ENCODE measurements at regions not wholly inside any gene's neighbourhood (a gene's known extent, or its start where the extent isn't known, plus 50 kb on each side); places are given as distances from the start of the nearest gene placed in this dataset.

DNA sequence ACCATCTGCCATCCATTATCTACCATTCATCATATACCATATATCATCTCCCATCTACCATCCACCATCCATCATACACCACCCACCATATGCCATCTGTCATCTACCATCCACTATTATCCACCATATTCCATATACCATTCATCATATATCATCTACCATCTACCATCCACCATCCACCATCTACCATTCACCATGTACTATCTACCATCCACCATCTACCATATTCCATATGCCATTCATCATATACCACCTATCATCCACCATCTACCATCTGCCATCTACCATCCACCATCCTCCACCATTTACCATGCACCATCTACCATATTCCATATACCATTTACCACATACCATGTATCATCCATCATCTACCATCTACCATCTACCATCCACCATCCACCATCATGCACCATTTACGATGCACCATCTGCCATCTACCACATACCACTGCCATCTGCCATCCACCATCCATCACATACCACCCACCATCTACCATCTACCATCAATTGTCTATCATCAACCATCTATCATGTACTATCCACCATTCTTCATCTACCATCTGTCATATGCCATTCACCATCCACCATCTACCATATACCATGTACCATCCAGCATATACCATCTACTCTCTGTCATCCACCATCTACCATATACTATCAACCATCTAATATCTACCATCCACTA is 50.6 kb upstream of the RAB4A start:
- CTCF ChIA-PET = no interaction called here
- intact Hi-C loops (cut with micrococcal nuclease; ENCODE audit: unreplicated experiment) = no loop called here
- no peak for ATAC-seq

DNA sequence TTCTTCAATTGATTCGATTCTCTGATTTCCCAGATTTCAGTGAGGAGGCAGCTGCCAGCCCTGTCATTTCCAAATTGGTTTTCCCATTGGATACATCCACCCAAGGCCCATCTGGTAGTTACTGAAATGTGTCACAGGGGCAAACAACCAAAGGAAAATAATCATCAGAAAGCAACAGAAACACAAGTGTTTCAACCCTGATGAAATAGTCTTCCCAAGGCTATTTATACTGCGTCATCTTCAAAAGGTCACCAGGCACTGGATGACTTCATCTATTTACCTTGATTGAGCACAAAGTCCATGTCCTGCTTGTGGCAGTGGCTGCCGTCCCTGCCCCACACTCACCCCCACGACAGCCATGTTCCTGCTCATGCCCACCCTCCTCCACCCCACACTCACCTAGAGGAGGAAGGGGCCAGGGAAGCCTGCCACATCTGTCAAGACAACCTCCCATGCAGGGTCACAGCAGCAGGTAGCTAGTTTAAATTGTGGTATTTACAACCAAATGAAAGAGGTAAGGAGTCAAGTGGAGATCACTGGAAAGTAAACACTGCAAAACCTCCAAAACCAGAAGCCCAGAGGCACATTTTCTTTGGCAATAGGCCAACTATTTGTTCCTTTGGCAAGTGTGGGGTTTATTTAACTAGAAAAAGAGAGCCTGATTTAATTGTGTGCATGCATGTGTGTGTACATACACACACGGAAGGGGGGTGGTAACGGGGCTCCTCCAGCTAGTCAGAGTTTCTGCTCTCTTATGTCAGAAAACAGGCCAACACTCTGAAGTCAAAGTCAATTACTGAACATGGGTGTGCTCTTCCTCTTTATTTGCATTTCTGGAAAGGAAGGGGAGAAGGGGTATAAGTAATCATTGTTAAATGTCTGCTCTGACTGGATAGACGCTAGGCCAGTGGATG is 49.5 kb upstream of the RAB4A start:
- ChIA-PET CTCF (no interaction called here), POLR2A (no interaction called here)
- in situ Hi-C loops (cut with HindIII; ENCODE audit: low pct_unique_long_range_greater_than_20kb, low sequenced_read_pairs) = no loop called here
- Histone ChIP-seq H3K27me3 (ENCODE audit: control insufficient read depth, insufficient read depth, low read length) (no peaks in the 10 kb centered on the region), H3K36me3 (ENCODE audit: control insufficient read depth, insufficient read depth, low read length) (no peaks in the 10 kb centered on the region), H3K27ac (ENCODE audit: low read length) (no peak overlapping the region), H3K9me3 (ENCODE audit: control insufficient read depth, insufficient read depth, low read depth, low read length) (no peaks in the 10 kb centered on the region), H3K4me3 (ENCODE audit: low read depth in 2 of 2, low read length in 2 of 2) (no peak overlapping the region), H3K4me1 (ENCODE audit: control insufficient read depth, insufficient read depth, low read length) (peaks cover 8% of the 10 kb centered on the region)
- intact Hi-C loops (cut with micrococcal nuclease; ENCODE audit: unreplicated experiment) = no loop called here
- TF ChIP-seq SIN3A (IDR thresholded peaks at IDR 0.05; ENCODE audit: borderline replicate concordance, insufficient read depth, low read depth, low read length) (no peak), TCF7L2 (IDR thresholded peaks at IDR 0.05; ENCODE audit: low read depth, low read length) (peak; percentile 46; the same call in 1 of the 2 replicates), POLR2AphosphoS5 (IDR thresholded peaks at IDR 0.05; ENCODE audit: low read depth, low read length) (0 out of 2 replicates have a peak, but pooled peaks have one; percentile 22)
- DNase-seq (ENCODE audit: low read depth, low spot score) (peak; percentile 47), ATAC-seq (peak; percentile 31)
- BruUV-seq (replicated peaks) = no TSS peak

More for the DNA sequence above, 50.6 kb upstream of the RAB4A start:
- Histone ChIP-seq H3K27me3 (ENCODE audit: control insufficient read depth, insufficient read depth, low read length) (no peaks in the 10 kb centered on the region), H3K4me1 (ENCODE audit: control insufficient read depth, insufficient read depth, low read length) (peaks cover 8% of the 10 kb centered on the region), H3K36me3 (ENCODE audit: control insufficient read depth, insufficient read depth, low read length) (no peaks in the 10 kb centered on the region), H3K27ac (ENCODE audit: low read length) (no peak overlapping the region), H3K4me3 (ENCODE audit: low read depth in 2 of 2, low read length in 2 of 2) (no peak overlapping the region), H3K9me3 (ENCODE audit: control insufficient read depth, insufficient read depth, low read depth, low read length) (no peaks in the 10 kb centered on the region)
- in situ Hi-C loops (cut with HindIII; ENCODE audit: low pct_unique_long_range_greater_than_20kb, low sequenced_read_pairs) = no loop called here
- DNase-seq (ENCODE audit: low read depth, low spot score) = no peak
- no TSS peak for BruUV-seq (replicated peaks)
- TF ChIP-seq POLR2AphosphoS5 (IDR thresholded peaks at IDR 0.05; ENCODE audit: low read depth, low read length) = no peak
- TF ChIP-seq SIN3A (IDR thresholded peaks at IDR 0.05; ENCODE audit: borderline replicate concordance, insufficient read depth, low read depth, low read length) = no peak
- no peak for TF ChIP-seq TCF7L2 (IDR thresholded peaks at IDR 0.05; ENCODE audit: low read depth, low read length)
- TF ChIP-seq, protein P1, sequence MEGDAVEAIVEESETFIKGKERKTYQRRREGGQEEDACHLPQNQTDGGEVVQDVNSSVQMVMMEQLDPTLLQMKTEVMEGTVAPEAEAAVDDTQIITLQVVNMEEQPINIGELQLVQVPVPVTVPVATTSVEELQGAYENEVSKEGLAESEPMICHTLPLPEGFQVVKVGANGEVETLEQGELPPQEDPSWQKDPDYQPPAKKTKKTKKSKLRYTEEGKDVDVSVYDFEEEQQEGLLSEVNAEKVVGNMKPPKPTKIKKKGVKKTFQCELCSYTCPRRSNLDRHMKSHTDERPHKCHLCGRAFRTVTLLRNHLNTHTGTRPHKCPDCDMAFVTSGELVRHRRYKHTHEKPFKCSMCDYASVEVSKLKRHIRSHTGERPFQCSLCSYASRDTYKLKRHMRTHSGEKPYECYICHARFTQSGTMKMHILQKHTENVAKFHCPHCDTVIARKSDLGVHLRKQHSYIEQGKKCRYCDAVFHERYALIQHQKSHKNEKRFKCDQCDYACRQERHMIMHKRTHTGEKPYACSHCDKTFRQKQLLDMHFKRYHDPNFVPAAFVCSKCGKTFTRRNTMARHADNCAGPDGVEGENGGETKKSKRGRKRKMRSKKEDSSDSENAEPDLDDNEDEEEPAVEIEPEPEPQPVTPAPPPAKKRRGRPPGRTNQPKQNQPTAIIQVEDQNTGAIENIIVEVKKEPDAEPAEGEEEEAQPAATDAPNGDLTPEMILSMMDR (IDR thresholded peaks at IDR 0.05) = no peak
- TF ChIP-seq, protein P2, sequence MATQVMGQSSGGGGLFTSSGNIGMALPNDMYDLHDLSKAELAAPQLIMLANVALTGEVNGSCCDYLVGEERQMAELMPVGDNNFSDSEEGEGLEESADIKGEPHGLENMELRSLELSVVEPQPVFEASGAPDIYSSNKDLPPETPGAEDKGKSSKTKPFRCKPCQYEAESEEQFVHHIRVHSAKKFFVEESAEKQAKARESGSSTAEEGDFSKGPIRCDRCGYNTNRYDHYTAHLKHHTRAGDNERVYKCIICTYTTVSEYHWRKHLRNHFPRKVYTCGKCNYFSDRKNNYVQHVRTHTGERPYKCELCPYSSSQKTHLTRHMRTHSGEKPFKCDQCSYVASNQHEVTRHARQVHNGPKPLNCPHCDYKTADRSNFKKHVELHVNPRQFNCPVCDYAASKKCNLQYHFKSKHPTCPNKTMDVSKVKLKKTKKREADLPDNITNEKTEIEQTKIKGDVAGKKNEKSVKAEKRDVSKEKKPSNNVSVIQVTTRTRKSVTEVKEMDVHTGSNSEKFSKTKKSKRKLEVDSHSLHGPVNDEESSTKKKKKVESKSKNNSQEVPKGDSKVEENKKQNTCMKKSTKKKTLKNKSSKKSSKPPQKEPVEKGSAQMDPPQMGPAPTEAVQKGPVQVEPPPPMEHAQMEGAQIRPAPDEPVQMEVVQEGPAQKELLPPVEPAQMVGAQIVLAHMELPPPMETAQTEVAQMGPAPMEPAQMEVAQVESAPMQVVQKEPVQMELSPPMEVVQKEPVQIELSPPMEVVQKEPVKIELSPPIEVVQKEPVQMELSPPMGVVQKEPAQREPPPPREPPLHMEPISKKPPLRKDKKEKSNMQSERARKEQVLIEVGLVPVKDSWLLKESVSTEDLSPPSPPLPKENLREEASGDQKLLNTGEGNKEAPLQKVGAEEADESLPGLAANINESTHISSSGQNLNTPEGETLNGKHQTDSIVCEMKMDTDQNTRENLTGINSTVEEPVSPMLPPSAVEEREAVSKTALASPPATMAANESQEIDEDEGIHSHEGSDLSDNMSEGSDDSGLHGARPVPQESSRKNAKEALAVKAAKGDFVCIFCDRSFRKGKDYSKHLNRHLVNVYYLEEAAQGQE (IDR thresholded peaks at IDR 0.05; ENCODE audit: insufficient read depth in 1 of 2, low read depth in 2 of 2, low read length in 1 of 2) = no peak
- POLR2A ChIA-PET = no interaction called here

Data from Panc1 (cell line).